Stimulated activated naive B cell treated with anti-CD40 and anti-IgM and Interleukin-4, amounts not matched to agents 10 μg/mL and 1 μg/mL and 100 μg/mL, for 72 hours (primary cell): ENCODE measurements at regions not wholly inside any gene's neighbourhood (a gene's known extent, or its start where the extent isn't known, plus 50 kb on each side); places are given as distances from the start of the nearest gene placed in this dataset.
A peak's percentile ranks its signal among the peaks of the same experiment; 100 is the strongest.

Source experiments
- ATAC-seq, 2 donors: fragments of 150-1000 bp; cut with Tn5 transposase; replicated peaks; 2 replicates each; pipeline ENCODE4 v1.10.0; 2021; ENCODE audit warnings: moderate library complexity in 1 of 2
- DNase-seq: peaks from one replicate; pipeline ENCODE4 v3.0.0; 2021
- H3K27ac Mint-ChIP-seq: one replicate; pipeline ENCODE4 v1.8.0; 2022; ENCODE audit warnings: mild to moderate bottlenecking, mixed read lengths
- H3K27me3 Mint-ChIP-seq, 2 donors: one replicate each; pipeline ENCODE4 v1.8.0; 2022; ENCODE audit warnings: mixed read lengths in 2 of 2
- H3K36me3 Mint-ChIP-seq, 2 donors: one replicate each; pipeline ENCODE4 v1.8.0; 2022; ENCODE audit warnings: mixed read lengths in 2 of 2, mild to moderate bottlenecking in 1 of 2
- H3K4me1 Mint-ChIP-seq, 2 donors: one replicate each; pipeline ENCODE4 v1.8.0; 2022; ENCODE audit warnings: mixed read lengths in 2 of 2, mild to moderate bottlenecking in 1 of 2
- H3K4me3 Mint-ChIP-seq, 2 donors: one replicate each; pipeline ENCODE4 v1.8.0; 2022; ENCODE audit warnings: mild to moderate bottlenecking in 2 of 2, mixed read lengths in 2 of 2, moderate library complexity in 1 of 2
- H3K9me3 Mint-ChIP-seq, 2 donors: one replicate each; pipeline ENCODE4 v1.8.0; 2022; ENCODE audit warnings: mixed read lengths in 2 of 2, mild to moderate bottlenecking in 1 of 2

GRCh38 chrX:39846460-39846859 is 251.3 kb downstream of the BCOR start:
- Mint-ChIP-seq H3K4me1 (peaks cover 0 to 7% of the 10 kb centered on the region in 2 donors), H3K27ac (no peak overlapping the region), H3K27me3 (peaks cover 8 to 21% of the 10 kb centered on the region in 2 donors), H3K4me3 (no peak overlapping the region), H3K36me3 (peaks cover 0 to 4% of the 10 kb centered on the region in 2 donors), H3K9me3 (no peaks in the 10 kb centered on the region)
- DNase-seq (no peak), ATAC-seq (no peak)

- DNase-seq, result no peak
- Mint-ChIP-seq H3K27me3 (peaks cover 11 to 24% of the 10 kb centered on the region in 2 donors), H3K9me3 (no peaks in the 10 kb centered on the region), H3K4me3 (no peak overlapping the region), H3K4me1 (peaks cover 0 to 12% of the 10 kb centered on the region in 2 donors), H3K36me3 (peaks cover 3 to 4% of the 10 kb centered on the region in 2 donors), H3K27ac (no peak overlapping the region)
- ATAC-seq, result no peak
Observed at GRCh38 chrX:39848243-39848642, 249.5 kb downstream of the BCOR start.

DNA sequence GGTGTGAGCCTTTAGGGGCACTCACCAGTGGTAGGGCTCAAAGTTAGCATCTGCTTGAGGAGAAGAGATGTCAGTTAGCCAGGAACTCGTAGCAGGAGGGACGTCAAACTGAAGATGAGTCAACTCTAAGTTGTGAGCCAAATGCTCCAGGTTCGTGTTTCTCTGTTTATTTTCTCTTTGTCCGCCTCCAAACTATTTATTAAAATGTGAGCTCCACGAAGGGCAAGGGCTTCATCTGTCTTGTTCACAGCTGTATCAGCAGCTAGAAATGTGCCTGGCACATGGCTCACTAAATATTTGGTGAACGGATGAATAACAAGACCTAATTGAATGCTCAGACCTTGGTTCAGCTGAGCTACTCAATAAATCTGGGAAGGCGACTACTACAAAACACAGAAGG is 248.9 kb downstream of the BCOR start:
- no peaks in the 10 kb centered on the region for H3K9me3 Mint-ChIP-seq

DNA sequence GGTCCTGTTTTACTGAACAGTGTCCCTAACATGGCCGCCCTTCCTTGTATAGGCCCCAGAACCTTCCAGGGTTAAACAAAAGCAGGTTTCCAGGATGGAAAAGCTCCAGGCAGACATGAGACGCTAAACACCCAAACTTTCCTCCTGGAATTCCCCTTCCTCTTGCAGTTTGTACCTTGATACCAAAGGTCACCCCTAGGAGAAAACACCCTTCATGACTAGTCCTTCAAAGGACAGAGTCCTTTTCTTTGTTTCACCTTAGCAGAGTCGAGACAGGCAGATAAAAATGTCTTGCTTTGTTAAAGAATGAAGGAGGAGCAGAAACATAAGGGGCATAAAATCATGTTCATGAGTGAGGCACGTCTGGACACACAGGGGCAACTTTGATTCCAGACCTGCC is 247.5 kb downstream of the BCOR start:
- peaks cover 3 to 7% of the 10 kb centered on the region in 2 donors for H3K36me3 Mint-ChIP-seq
- no peaks in the 10 kb centered on the region for H3K9me3 Mint-ChIP-seq
- H3K27ac Mint-ChIP-seq, result no peak overlapping the region
- ATAC-seq (no peak), DNase-seq (no peak)
- peaks cover 18 to 22% of the 10 kb centered on the region in 2 donors for H3K4me1 Mint-ChIP-seq
- no peak overlapping the region for H3K4me3 Mint-ChIP-seq
- peaks cover 11 to 17% of the 10 kb centered on the region in 2 donors for H3K27me3 Mint-ChIP-seq

More for the DNA sequence above, 248.9 kb downstream of the BCOR start:
- H3K36me3 Mint-ChIP-seq, result peaks cover 3 to 4% of the 10 kb centered on the region in 2 donors
- H3K4me1 Mint-ChIP-seq, result peaks cover 4 to 14% of the 10 kb centered on the region in 2 donors
- no peak overlapping the region for H3K4me3 Mint-ChIP-seq
- H3K27me3 Mint-ChIP-seq, result peaks cover 11 to 20% of the 10 kb centered on the region in 2 donors
- no peak for DNase-seq
- no peak for ATAC-seq
- no peak overlapping the region for H3K27ac Mint-ChIP-seq

DNA sequence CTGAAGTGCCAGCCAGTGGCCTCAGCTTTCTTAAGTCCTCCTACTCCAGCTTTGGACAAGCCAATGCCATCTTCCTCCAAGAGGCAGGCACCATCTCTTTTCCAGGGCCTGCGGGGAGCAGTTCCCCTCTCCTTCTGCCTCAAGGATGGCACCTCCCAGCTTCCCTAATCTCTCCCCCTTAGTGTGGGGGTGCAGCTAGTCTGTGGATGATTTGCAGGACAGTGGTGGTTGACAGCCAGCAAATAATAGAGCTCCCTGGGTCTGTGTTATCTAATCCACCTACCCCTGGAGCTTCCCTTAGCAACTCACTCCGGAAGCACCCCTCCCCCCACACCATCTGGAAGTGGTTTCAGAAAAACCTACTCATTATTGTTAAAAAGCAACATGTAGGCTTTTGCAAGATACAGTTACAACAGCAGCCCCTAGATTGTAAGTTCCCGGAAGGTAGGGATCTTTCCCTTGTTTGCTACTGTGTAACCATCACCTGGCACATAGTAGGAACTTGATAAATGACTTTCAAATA is 247.1 kb downstream of the BCOR start:
- Mint-ChIP-seq H3K36me3 (peaks cover 3 to 7% of the 10 kb centered on the region in 2 donors), H3K27me3 (peaks cover 11 to 17% of the 10 kb centered on the region in 2 donors), H3K27ac (no peak overlapping the region), H3K4me3 (no peak overlapping the region), H3K4me1 (peaks cover 22 to 24% of the 10 kb centered on the region in 2 donors), H3K9me3 (no peaks in the 10 kb centered on the region)
- ATAC-seq (no peak), DNase-seq (no peak)

DNA sequence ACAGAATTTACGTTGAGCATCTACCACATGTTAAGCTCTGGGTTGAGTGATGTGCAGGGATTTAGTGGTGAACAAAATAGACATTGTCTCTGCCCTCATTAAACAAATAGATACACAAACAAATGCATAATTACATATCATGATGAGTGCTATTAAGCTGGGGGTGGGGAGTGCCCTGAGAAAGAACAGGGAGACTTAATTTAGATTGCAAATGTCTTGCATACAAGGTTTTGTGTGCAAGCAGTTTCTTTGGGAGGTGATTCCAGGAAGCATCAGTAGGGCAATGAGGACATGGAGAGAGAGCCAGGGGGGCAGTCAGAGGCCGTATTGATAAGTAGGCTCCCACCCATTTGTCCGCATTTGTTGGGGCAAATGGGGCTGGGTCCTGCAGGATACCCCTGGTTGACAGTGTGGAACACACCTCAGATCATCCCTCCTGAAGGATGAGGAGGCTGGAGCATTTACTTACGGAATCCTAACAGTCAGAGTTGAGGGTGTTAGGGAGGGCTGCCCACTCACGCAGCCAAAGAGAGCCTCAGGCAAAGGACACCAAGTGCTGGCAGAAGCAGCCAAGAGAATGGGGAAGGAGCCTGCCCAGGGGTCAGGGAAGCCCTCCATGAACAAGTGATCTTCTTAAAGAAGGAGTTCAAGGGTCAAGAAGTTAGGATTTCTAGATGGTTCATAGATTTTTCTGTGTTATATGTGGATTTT is 245.9 kb downstream of the BCOR start:
- H3K36me3 Mint-ChIP-seq, result peaks cover 3 to 7% of the 10 kb centered on the region in 2 donors
- DNase-seq (no peak), ATAC-seq (no peak)
- peaks cover 29 to 31% of the 10 kb centered on the region in 2 donors for H3K4me1 Mint-ChIP-seq
- H3K27me3 Mint-ChIP-seq, result peaks cover 11 to 19% of the 10 kb centered on the region in 2 donors
- H3K9me3 Mint-ChIP-seq, result no peaks in the 10 kb centered on the region
- H3K27ac Mint-ChIP-seq, result no peak overlapping the region
- no peak overlapping the region for H3K4me3 Mint-ChIP-seq

DNA sequence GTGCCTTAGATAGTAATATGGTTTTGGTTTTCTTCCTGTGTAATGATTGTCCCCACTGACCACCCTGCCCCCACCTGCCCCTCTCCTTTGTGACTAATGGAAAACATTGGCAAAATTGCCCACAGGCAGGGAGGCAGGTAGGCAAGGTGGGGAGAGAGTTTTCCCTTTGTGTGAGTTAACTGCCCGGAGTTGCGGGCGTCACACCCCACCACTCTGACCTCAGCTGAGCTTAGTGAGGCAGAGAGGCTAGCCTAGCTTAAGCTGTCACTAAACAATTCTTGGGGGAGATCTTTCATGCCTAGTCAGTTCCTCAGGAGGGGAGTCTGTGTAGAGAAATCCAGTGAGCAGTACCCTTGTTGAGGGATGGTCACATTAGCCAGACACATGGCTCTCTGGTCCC is 245.3 kb downstream of the BCOR start:
- DNase-seq (no peak), ATAC-seq (no peak)
- Mint-ChIP-seq H3K36me3 (peaks cover 3 to 7% of the 10 kb centered on the region in 2 donors), H3K4me1 (peaks cover 32 to 36% of the 10 kb centered on the region in 2 donors), H3K4me3 (no peak overlapping the region), H3K27me3 (peaks cover 8 to 21% of the 10 kb centered on the region in 2 donors), H3K9me3 (no peaks in the 10 kb centered on the region), H3K27ac (no peak overlapping the region)

DNA sequence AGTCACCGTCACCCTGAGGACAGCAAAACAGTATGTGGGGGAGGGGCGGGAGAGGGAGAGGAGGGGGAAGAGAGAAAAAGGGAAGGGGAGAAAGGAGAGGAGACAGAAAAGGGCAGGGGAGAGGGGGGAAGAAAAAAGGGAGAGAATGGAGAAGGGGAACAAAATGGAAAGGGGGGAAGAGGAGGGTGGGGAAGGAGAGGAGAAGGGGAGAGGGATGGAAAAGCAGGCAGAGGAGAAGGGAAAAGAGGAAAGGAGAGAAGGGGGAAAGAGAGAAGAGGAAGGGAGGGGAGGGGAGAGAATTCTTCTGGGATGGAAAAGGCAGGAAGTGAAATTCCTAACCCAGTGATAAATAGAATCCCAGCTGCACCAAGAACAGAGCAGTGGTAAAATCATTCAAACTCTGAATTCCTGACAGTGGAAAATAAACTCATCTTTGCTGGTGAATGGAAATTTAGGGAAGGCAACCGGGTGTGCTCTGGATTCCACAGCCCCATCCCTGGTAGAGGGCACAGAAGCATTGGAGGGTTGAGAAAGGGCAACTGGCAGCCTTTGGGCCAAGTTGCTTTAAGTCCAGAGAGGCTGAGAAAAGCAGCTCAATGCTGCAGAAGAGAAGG is 244.2 kb downstream of the BCOR start:
- DNase-seq (no peak), ATAC-seq (no peak)
- Mint-ChIP-seq H3K4me3 (peak overlapping the region; percentile 8 to 10), H3K27me3 (peaks cover 6 to 21% of the 10 kb centered on the region in 2 donors), H3K9me3 (no peaks in the 10 kb centered on the region), H3K27ac (no peak overlapping the region), H3K36me3 (peaks cover 3 to 7% of the 10 kb centered on the region in 2 donors), H3K4me1 (peaks cover 36 to 47% of the 10 kb centered on the region in 2 donors)

DNA sequence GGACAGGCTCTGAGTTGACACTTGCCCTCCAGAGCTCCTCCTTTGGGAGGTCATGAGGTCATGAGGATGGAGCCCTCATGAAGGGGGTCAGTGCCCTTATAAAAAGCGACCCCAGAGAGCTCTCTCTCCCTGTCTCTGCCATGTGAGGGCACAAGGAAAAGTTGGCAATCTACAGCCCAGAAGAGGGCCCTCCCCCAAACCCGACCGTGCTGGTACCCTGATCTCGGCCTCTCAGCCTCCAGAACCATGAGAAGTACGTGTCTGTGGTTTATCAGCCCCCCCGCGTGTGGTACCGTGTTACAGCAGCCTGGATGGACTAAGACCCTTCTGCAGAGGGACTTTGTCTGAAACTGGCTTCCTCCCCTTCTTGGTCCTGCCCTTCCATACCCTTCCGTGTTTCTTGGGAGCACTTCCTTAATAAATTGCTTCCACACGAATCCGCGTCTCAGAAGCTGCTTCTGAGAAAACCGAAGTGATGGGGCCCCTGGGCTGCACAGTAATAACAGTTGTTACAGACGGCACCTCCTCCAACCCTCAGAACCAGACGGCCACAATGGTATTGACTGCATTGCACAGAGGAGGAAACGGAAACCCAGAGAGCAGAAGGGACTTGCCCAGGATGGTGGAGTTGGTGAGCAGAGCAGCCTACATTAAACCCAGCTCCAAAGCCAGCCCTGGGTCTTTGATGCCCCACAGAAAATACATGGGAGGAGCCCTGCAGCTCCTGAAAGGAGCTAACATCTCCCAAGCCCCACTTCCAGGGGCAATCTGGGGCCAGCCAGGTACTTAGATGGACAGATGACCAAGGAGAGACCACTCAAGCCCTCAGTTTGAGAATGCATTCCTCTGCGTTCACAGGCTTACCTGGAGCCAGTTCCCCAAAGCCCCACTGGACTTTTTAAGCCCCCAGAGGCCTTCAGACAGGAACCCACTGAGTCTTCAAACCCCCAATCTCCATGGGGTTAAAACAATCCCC is 242.7 kb downstream of the BCOR start:
- DNase-seq, result peak; percentile 76
- Mint-ChIP-seq H3K4me1 (peaks cover 36 to 57% of the 10 kb centered on the region in 2 donors), H3K36me3 (peaks cover 3 to 4% of the 10 kb centered on the region in 2 donors), H3K27ac (peak overlapping the region; percentile 96), H3K4me3 (peak overlapping the region; percentile 64 to 76), H3K27me3 (peaks cover 6 to 16% of the 10 kb centered on the region in 2 donors), H3K9me3 (no peaks in the 10 kb centered on the region)
- peak; percentile 93 to 94 for ATAC-seq

DNA sequence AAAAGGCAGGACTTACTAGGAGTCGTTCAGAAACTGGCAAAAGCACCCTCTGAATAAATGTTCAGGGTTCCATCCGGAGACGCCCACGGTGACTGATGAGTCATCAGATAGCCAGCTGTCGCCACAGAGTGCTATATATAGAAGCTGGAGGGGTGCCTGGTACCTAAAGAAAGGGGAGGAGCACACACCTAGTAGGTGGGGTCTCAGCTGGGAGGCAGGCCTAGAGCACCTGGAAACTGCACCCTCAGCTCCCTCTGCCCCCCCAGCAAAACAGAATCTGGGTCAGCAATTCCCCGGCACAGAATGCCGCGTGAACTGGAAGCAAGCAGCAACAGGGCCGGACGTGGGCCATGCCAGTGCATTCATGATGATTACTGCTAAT is 242.0 kb downstream of the BCOR start:
- Mint-ChIP-seq H3K36me3 (peaks cover 3% of the 10 kb centered on the region in 2 donors), H3K4me3 (peak overlapping the region; percentile 64 to 76), H3K27ac (peak overlapping the region; percentile 96), H3K9me3 (no peaks in the 10 kb centered on the region), H3K4me1 (peaks cover 35 to 63% of the 10 kb centered on the region in 2 donors), H3K27me3 (peaks cover 6 to 13% of the 10 kb centered on the region in 2 donors)
- peak; percentile 66 for DNase-seq
- peak; percentile 58 to 69 for ATAC-seq

- Mint-ChIP-seq H3K9me3 (no peaks in the 10 kb centered on the region), H3K4me1 (peaks cover 38 to 71% of the 10 kb centered on the region in 2 donors), H3K4me3 (no peak overlapping the region), H3K27ac (no peak overlapping the region), H3K27me3 (peaks cover 2 to 9% of the 10 kb centered on the region in 2 donors), H3K36me3 (peaks cover 2 to 3% of the 10 kb centered on the region in 2 donors)
- ATAC-seq (no peak), DNase-seq (no peak)
Observed at GRCh38 chrX:39856472-39857121, 241.2 kb downstream of the BCOR start.

- H3K9me3 Mint-ChIP-seq, result no peaks in the 10 kb centered on the region
- no peak overlapping the region for H3K27ac Mint-ChIP-seq
- H3K36me3 Mint-ChIP-seq, result peaks cover 0 to 3% of the 10 kb centered on the region in 2 donors
- peaks cover 34 to 72% of the 10 kb centered on the region in 2 donors for H3K4me1 Mint-ChIP-seq
- ATAC-seq (peak; percentile 23 to 24), DNase-seq (peak; percentile 37)
- no peak overlapping the region for H3K4me3 Mint-ChIP-seq
- peaks cover 0 to 4% of the 10 kb centered on the region in 2 donors for H3K27me3 Mint-ChIP-seq
Observed at GRCh38 chrX:39857780-39858179, 240.0 kb downstream of the BCOR start.

DNA sequence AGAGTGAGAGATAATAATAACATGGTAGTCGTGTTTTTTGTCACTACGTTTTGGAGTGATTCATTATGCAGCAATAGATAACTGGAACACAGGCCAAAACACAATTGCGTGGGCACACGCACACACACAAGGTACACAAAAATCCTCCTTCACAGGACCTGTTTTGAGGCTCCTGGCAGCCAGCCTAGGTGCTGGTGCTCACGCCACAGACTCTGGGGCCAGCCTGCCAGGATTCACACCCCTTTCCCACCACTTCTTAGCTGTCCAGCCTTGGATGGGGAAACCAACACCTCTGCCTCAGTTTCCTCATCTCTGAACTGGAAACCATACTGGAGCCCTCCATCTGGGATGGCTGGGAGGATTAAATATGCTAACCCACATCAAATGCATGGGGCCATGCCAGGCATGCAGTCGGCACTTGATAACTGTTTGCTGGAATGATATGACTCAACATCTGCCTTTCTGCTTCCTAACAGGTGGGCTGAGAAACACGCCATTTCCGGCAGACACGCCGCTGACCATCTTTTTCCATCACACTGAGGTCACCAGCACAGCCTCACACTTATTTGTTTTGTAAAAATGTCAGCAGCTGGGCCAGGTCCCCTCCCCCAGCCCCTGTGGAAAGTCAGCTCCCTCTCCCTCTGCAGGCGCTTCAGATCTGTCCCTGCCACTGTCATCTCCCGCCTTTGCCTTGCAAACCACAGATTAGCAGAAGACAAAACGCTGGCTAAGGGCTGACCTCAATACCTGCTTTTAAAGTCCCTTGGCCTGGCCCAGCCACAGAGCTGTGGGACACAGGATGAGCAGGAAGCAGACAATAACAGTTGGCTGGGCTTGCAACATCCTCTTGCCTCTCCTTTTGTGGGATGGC is 237.5 kb downstream of the BCOR start:
- Mint-ChIP-seq H3K27me3 (peaks cover 0 to 7% of the 10 kb centered on the region in 2 donors), H3K36me3 (no peaks in the 10 kb centered on the region), H3K27ac (peak overlapping the region; percentile 89), H3K9me3 (no peaks in the 10 kb centered on the region), H3K4me3 (peak overlapping the region; percentile 39 to 51), H3K4me1 (peaks cover 22 to 54% of the 10 kb centered on the region in 2 donors)
- peak; percentile 75 for DNase-seq
- peak; percentile 69 to 72 for ATAC-seq
